ENCODE measurements at regions not wholly inside any gene's neighbourhood (a gene's known extent, or its start where the extent isn't known, plus 50 kb on each side); places are given as distances from the start of the nearest gene placed in this dataset.

- Histone ChIP-seq H4K20me1 (ENCODE audit: low read depth, low read length) (no peaks in the 10 kb centered on the region), H3K4me3 (ENCODE audit: insufficient read depth, low read length, poor library complexity, severe bottlenecking) (no peak overlapping the region), H2AFZ (ENCODE audit: low read depth, low read length, severe bottlenecking) (no peak overlapping the region), H3K27ac (ENCODE audit: low read depth, low read length) (no peak overlapping the region), H3K79me2 (ENCODE audit: insufficient read depth, low read length) (no peaks in the 10 kb centered on the region), H3K9ac (ENCODE audit: low read length) (no peak overlapping the region), H3K27me3 (ENCODE audit: low read length) (no peaks in the 10 kb centered on the region), H3K4me2 (ENCODE audit: low read depth, low read length, poor library complexity, severe bottlenecking) (no peak overlapping the region), H3K9me2 (replicated peaks; ENCODE audit: insufficient read depth, low read length) (no peaks in the 10 kb centered on the region), H3K36me3 (ENCODE audit: low read length) (no peaks in the 10 kb centered on the region), H3F3A (ENCODE audit: insufficient read depth) (no peaks in the 10 kb centered on the region), H3K9me3 (ENCODE audit: insufficient read depth, low read length) (no peaks in the 10 kb centered on the region)
- no peak for TF ChIP-seq EZH2phosphoT487 (conservative IDR thresholded peaks at IDR 0.05; ENCODE audit: low read length)
- TF ChIP-seq, protein P1, sequence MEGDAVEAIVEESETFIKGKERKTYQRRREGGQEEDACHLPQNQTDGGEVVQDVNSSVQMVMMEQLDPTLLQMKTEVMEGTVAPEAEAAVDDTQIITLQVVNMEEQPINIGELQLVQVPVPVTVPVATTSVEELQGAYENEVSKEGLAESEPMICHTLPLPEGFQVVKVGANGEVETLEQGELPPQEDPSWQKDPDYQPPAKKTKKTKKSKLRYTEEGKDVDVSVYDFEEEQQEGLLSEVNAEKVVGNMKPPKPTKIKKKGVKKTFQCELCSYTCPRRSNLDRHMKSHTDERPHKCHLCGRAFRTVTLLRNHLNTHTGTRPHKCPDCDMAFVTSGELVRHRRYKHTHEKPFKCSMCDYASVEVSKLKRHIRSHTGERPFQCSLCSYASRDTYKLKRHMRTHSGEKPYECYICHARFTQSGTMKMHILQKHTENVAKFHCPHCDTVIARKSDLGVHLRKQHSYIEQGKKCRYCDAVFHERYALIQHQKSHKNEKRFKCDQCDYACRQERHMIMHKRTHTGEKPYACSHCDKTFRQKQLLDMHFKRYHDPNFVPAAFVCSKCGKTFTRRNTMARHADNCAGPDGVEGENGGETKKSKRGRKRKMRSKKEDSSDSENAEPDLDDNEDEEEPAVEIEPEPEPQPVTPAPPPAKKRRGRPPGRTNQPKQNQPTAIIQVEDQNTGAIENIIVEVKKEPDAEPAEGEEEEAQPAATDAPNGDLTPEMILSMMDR (IDR thresholded peaks at IDR 0.05; ENCODE audit: insufficient read depth, low read length, poor library complexity, severe bottlenecking) = no peak
These were observed 612.3 kb upstream of the EEF2KMT start for GRCh38 chr16:5709889-5710288.

GRCh38 chr16:5706211-5706610, 608.6 kb upstream of the EEF2KMT start:
- Histone ChIP-seq H3K27ac (ENCODE audit: low read depth, low read length) (no peak overlapping the region), H2AFZ (ENCODE audit: low read depth, low read length, severe bottlenecking) (no peak overlapping the region), H3K4me2 (ENCODE audit: low read depth, low read length, poor library complexity, severe bottlenecking) (no peak overlapping the region), H3K9ac (ENCODE audit: low read length) (no peak overlapping the region), H3K4me3 (ENCODE audit: insufficient read depth, low read length, poor library complexity, severe bottlenecking) (no peak overlapping the region), H3K9me2 (replicated peaks; ENCODE audit: insufficient read depth, low read length) (no peaks in the 10 kb centered on the region), H3K36me3 (ENCODE audit: low read length) (no peaks in the 10 kb centered on the region), H4K20me1 (ENCODE audit: low read depth, low read length) (no peaks in the 10 kb centered on the region), H3K79me2 (ENCODE audit: insufficient read depth, low read length) (no peaks in the 10 kb centered on the region), H3K9me3 (ENCODE audit: insufficient read depth, low read length) (no peaks in the 10 kb centered on the region), H3K27me3 (ENCODE audit: low read length) (no peaks in the 10 kb centered on the region), H3F3A (ENCODE audit: insufficient read depth) (no peaks in the 10 kb centered on the region)
- TF ChIP-seq, protein P1 (IDR thresholded peaks at IDR 0.05; ENCODE audit: insufficient read depth, low read length, poor library complexity, severe bottlenecking) = no peak
- TF ChIP-seq EZH2phosphoT487 (conservative IDR thresholded peaks at IDR 0.05; ENCODE audit: low read length) = no peak

DNA sequence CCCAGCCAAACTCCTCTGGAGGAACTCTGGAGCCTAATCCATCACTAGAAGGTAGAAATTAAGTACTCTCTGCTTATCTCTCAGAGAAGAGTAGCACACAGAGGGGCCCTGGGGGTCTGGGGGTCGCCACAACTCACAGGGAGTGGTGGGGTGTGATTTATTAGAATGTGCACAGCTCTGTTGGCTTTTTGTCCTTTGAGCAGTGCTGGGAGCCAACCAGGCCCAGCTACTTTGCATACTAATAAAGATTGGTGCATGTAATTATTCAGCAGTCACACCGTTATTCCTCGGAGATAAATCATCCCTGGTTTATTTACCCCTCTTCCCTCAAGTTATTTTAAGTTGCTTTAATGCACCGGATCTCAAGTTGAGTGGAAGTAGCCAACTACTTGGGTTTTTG, 606.7 kb upstream of the EEF2KMT start:
- Histone ChIP-seq H3K4me3 (ENCODE audit: insufficient read depth, low read length, poor library complexity, severe bottlenecking) (no peak overlapping the region), H3K79me2 (ENCODE audit: insufficient read depth, low read length) (no peaks in the 10 kb centered on the region), H3K9me3 (ENCODE audit: insufficient read depth, low read length) (no peaks in the 10 kb centered on the region), H3F3A (ENCODE audit: insufficient read depth) (no peaks in the 10 kb centered on the region), H3K27me3 (ENCODE audit: low read length) (no peaks in the 10 kb centered on the region), H2AFZ (ENCODE audit: low read depth, low read length, severe bottlenecking) (no peak overlapping the region), H3K4me2 (ENCODE audit: low read depth, low read length, poor library complexity, severe bottlenecking) (no peak overlapping the region), H3K27ac (ENCODE audit: low read depth, low read length) (no peak overlapping the region), H3K36me3 (ENCODE audit: low read length) (no peaks in the 10 kb centered on the region), H3K9ac (ENCODE audit: low read length) (no peak overlapping the region), H4K20me1 (ENCODE audit: low read depth, low read length) (no peaks in the 10 kb centered on the region), H3K9me2 (replicated peaks; ENCODE audit: insufficient read depth, low read length) (no peaks in the 10 kb centered on the region)
- TF ChIP-seq, protein P1 (IDR thresholded peaks at IDR 0.05; ENCODE audit: insufficient read depth, low read length, poor library complexity, severe bottlenecking) = no peak
- no peak for TF ChIP-seq EZH2phosphoT487 (conservative IDR thresholded peaks at IDR 0.05; ENCODE audit: low read length)

Measured in SU-DHL-6 (cell line).